NB4 (cell line): ENCODE measurements at regions not wholly inside any gene's neighbourhood (a gene's known extent, or its start where the extent isn't known, plus 50 kb on each side); places are given as distances from the start of the nearest gene placed in this dataset.

Experiments used
- DNase-seq: peaks from one replicate; pipeline ENCODE4 v3.0.0; 2010; ENCODE audit warnings: low read depth
- H3K4me3 ChIP-seq: one replicate; pipeline ENCODE4 v1.5.1; 2011; ENCODE audit warnings: mild to moderate bottlenecking, low read depth, low read length, moderate library complexity
- CTCF ChIP-seq: IDR thresholded peaks from one replicate; pipeline ENCODE4 v1.5.1; 2012; ENCODE audit warnings: low read depth, low read length
- MAX ChIP-seq: IDR thresholded peaks from 2 replicates; pipeline ENCODE4 v1.6.1; 2011; ENCODE audit warnings: low read depth, low read length
- MYC ChIP-seq: IDR thresholded peaks from 2 replicates; pipeline ENCODE4 v1.6.1; 2011; ENCODE audit warnings: low read depth, low read length
- POLR2A ChIP-seq: IDR thresholded peaks from 2 replicates; pipeline ENCODE4 v1.6.1; 2011; ENCODE audit warnings: mild to moderate bottlenecking; ENCODE audit not compliant: insufficient read length; ENCODE audit errors: extremely low read depth

- DNase-seq, result no peak
- TF ChIP-seq CTCF, result no peak
- TF ChIP-seq MYC, result no peak
- no peak for TF ChIP-seq MAX
- TF ChIP-seq POLR2A, result no peak
- no peak overlapping the region for H3K4me3 ChIP-seq
These were observed 433.0 kb downstream of the PCDH10 start for GRCh38 chr4:133581996-133582619.

- DNase-seq, result no peak
- H3K4me3 ChIP-seq, result no peak overlapping the region
- no peak for TF ChIP-seq POLR2A
- TF ChIP-seq MAX, result no peak
- TF ChIP-seq CTCF, result no peak
- TF ChIP-seq MYC, result no peak
These were observed 425.2 kb downstream of the PCDH10 start for GRCh38 chr4:133574248-133574647.

- no peak overlapping the region for H3K4me3 ChIP-seq
- DNase-seq, result no peak
- TF ChIP-seq MAX, result no peak
- TF ChIP-seq CTCF, result no peak
- no peak for TF ChIP-seq POLR2A
- no peak for TF ChIP-seq MYC
These were observed 416.3 kb downstream of the PCDH10 start for GRCh38 chr4:133565379-133565778.

- DNase-seq, result no peak
- TF ChIP-seq MAX, result no peak
- no peak for TF ChIP-seq CTCF
- TF ChIP-seq POLR2A, result no peak
- no peak for TF ChIP-seq MYC
- no peak overlapping the region for H3K4me3 ChIP-seq
These were observed 410.9 kb downstream of the PCDH10 start for GRCh38 chr4:133559987-133560386.

- H3K4me3 ChIP-seq, result no peak overlapping the region
- DNase-seq, result no peak
- no peak for TF ChIP-seq MYC
- no peak for TF ChIP-seq MAX
- no peak for TF ChIP-seq CTCF
- TF ChIP-seq POLR2A, result no peak
These were observed 406.6 kb downstream of the PCDH10 start for GRCh38 chr4:133555671-133556070.
